Peyer's patch (tissue), 4 donors: ENCODE measurements at regions not wholly inside any gene's neighbourhood (a gene's known extent, or its start where the extent isn't known, plus 50 kb on each side); places are given as distances from the start of the nearest gene placed in this dataset.

Experiments used
- CTCF ChIP-seq, 6 experiments: fragments of 450-650 bp in 4 of 6; fragments of 200-600 bp in 2 of 6; sonication (generic) in 1 of 6; IDR thresholded peaks; one replicate each; pipeline ENCODE4 v1.5.1; 2017 to 2019; ENCODE audit warnings: antibody characterized with exemption in 6 of 6, mild to moderate bottlenecking in 3 of 6, moderate library complexity in 1 of 6
- POLR2A ChIP-seq, 2 donors: fragments of 450-650 bp; IDR thresholded peaks; one replicate each; pipeline ENCODE4 v1.5.1; 2017; ENCODE audit warnings: antibody characterized with exemption in 2 of 2, mild to moderate bottlenecking in 2 of 2, moderate library complexity in 2 of 2

- TF ChIP-seq CTCF (IDR thresholded peaks at IDR 0.05) (no peak), POLR2A (IDR thresholded peaks at IDR 0.05) (no peak)
Measured at GRCh38 chr5:3077684-3078083, 326.2 kb upstream of the IRX2 start.
